NCI-H748 (cell line): ENCODE measurements at regions not wholly inside any gene's neighbourhood (a gene's known extent, or its start where the extent isn't known, plus 50 kb on each side); places are given as distances from the start of the nearest gene placed in this dataset.
"Not testable (repeated sequence)": the region's sequence is repeated elsewhere in the genome, so short reads cannot be mapped to it uniquely, and the experiment has no call there.

ENCODE experiments used
- DNase-seq: peaks from one replicate; lab custom pipeline; 2025; ENCODE audit not compliant: unreplicated experiment; lab: John Stamatoyannopoulos, UW

DNA sequence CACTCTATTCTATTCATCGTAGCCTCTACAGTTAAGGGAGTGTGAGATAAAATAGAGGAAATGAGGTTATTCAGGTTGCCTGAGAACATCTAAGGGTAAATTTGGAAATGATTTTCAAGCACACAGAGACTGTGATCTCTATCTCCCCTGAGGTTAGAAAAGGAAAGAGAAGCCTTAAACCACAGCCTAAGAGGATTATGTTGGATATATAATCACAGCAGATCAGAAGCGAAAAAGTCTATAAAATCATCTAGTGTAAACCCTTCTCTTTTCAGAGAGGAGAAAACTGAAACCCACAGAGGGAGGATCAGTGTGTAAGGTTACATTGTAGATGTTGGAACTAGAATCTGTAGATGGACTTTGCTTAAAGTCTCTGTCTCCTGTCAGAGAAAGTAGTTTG lies 90.6 kb upstream of the SEMA3E start:
- no peak for DNase-seq

DNA sequence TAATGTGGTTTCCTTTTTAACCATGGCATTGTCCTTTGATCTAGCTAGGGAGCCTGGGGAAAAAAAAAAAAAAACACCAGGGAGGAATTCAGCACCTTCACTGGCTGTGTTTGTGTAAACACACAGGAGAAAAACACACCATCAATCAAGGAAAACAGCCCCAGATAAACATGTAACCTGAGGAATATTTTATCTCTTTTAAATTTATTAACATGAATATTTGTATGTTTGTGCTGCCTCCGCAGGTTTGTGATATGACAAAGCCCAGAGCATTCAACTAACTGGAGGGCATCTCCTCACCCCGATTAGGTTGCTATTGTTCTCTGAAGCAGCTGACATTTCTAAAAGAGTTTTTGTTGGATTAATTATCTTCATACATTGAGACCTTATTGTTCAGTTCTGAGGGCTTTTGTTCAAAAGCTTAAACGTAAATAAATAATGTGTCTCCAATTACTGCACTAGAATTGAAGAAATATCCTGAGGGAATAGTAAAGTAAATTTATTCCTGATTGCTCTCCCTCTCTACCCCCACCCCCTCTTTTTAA lies 89.4 kb upstream of the SEMA3E start:
- DNase-seq = peak; percentile 91

- DNase-seq = no peak
Observed at GRCh38 chr7:83732305-83732704, 83.4 kb upstream of the SEMA3E start.

DNA sequence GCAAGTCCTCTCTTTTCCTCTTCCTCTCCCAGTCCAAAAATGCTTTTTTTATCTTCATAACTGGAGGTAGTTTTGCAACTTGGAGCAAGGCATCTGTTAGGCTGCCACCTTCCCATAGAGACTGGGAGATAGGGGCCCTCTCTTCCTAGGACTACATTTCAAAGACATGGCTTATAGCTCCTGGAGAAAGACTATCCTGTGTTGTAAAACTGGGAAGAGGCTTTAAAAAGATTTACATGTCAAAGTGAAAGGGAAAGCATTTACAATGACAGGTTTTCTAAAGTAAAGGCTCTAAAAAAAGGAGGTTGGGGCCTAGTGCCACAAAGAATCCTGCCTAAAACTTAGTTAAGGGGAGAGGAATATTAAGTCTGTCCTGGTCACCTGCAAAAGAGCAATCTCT lies 82.2 kb upstream of the SEMA3E start:
- no peak for DNase-seq

GRCh38 chr7:83716923-83717322 lies 68.0 kb upstream of the SEMA3E start:
- not testable (repeated sequence) for DNase-seq

DNA sequence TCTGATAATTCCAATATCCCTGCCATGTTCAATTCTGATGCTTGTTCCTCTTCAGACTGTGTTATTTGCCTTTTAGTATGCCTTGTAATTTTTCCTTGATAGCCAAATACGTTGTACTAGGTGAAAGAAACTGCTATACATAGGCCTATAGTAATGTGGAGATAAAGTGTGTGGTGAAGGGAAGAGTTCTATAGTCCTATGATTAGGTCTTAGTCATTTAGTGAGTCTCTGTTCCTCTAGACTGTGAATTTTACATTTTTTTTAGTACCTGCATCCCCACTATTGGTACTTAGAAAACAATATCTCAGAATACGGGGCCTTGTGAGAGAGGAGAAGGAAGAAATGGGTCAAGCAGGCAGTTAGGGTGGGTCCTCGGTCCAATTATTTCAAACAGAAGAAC lies 59.6 kb upstream of the SEMA3E start:
- DNase-seq = no peak

GRCh38 chr7:83704564-83704963 lies 55.6 kb upstream of the SEMA3E start:
- no peak for DNase-seq

GRCh38 chr7:83702446-83702845 lies 53.5 kb upstream of the SEMA3E start:
- no peak for DNase-seq

- DNase-seq = no peak
Observed at GRCh38 chr7:83701736-83702135, 52.8 kb upstream of the SEMA3E start.
